ENCODE measurements at regions not wholly inside any gene's neighbourhood (a gene's known extent, or its start where the extent isn't known, plus 50 kb on each side); places are given as distances from the start of the nearest gene placed in this dataset.

DNA sequence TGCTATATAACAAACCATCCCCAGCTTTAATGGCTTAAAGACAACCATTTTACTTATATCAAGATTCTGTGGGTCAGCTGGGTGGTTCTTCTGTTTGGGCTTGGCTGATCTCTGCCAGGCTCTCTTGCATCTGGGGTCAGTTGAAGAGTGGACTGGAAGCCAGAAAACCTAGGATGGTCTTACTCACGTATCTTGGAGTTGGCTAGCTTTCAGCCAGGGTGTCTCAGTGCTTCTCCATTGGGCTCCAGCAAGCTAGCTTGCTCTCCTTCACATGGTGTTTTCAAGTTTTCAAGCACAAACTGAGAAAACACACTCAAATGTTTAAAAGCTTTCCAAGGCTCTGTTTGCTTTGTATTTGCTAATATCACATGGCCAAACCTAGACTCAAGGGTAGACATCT, 146.8 kb downstream of the PIK3R1 start:
- DNase-seq (ENCODE audit: low read depth, low spot score) (no peak), ATAC-seq (no peak)
- Histone ChIP-seq H4K20me1 (ENCODE audit: insufficient read depth) (no peaks in the 10 kb centered on the region), H3K4me2 (ENCODE audit: low read length) (no peak overlapping the region), H2AFZ (ENCODE audit: low read depth, low read length, poor library complexity, severe bottlenecking) (no peak overlapping the region), H3K9me2 (ENCODE audit: insufficient read depth) (no peaks in the 10 kb centered on the region), H3K4me1 (ENCODE audit: control insufficient read depth in 1 of 2, insufficient read depth in 2 of 2, low read length in 2 of 2) (no peaks in the 10 kb centered on the region), H3K27me3 (ENCODE audit: insufficient read depth, low read length) (no peaks in the 10 kb centered on the region), H3K36me3 (ENCODE audit: control insufficient read depth in 1 of 2, insufficient read depth in 2 of 2, low read length in 2 of 2) (no peaks in the 10 kb centered on the region), H3K27ac (ENCODE audit: low read depth, low read length) (no peak overlapping the region), H3K4me3 (replicated peaks in 1 of 2; ENCODE audit: low read depth in 1 of 2, low read length in 2 of 2) (no peak overlapping the region), H3K9ac (ENCODE audit: low read length) (no peak overlapping the region), H3K79me2 (ENCODE audit: insufficient read depth, low read length) (no peaks in the 10 kb centered on the region), H3K9me3 (ENCODE audit: control insufficient read depth in 1 of 2, insufficient read depth in 1 of 2, low read depth in 1 of 2, low read length in 2 of 2) (no peaks in the 10 kb centered on the region)
- ChIA-PET POLR2A (no interaction called here), CTCF (no interaction called here), RAD21 (ENCODE audit: low non-redundant PET in 1 of 2, low total read pairs in 2 of 2, uncharacterized antibody in 2 of 2, unreplicated experiment in 2 of 2) (no interaction called here)
- TF ChIP-seq EGR1 (IDR thresholded peaks at IDR 0.05; ENCODE audit: low read depth) = no peak
- TF ChIP-seq ELF1 (IDR thresholded peaks at IDR 0.05; ENCODE audit: borderline replicate concordance, low read depth) = no peak
- no peak for TF ChIP-seq ZBTB33 (IDR thresholded peaks at IDR 0.05; ENCODE audit: extremely low read depth, insufficient replicate concordance, low read length)
- no peak for TF ChIP-seq RAD21 (IDR thresholded peaks at IDR 0.05; ENCODE audit: low read depth)
- no peak for TF ChIP-seq CEBPB (IDR thresholded peaks at IDR 0.05; ENCODE audit: low read depth)
- no peak for TF ChIP-seq SRF (IDR thresholded peaks at IDR 0.05; ENCODE audit: low read depth)
- TF ChIP-seq, protein P1, sequence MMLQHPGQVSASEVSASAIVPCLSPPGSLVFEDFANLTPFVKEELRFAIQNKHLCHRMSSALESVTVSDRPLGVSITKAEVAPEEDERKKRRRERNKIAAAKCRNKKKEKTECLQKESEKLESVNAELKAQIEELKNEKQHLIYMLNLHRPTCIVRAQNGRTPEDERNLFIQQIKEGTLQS (IDR thresholded peaks at IDR 0.05) = no peak
- TF ChIP-seq SIN3A (IDR thresholded peaks at IDR 0.05; ENCODE audit: low read depth) = no peak
- TF ChIP-seq EZH2 (IDR thresholded peaks at IDR 0.05) = no peak
- no peak for TF ChIP-seq EZH2phosphoT487 (IDR thresholded peaks at IDR 0.05; ENCODE audit: borderline replicate concordance)
- no TSS peak for BruUV-seq (replicated peaks)
- intact Hi-C loops (cut with micrococcal nuclease) = no loop called here

DNA sequence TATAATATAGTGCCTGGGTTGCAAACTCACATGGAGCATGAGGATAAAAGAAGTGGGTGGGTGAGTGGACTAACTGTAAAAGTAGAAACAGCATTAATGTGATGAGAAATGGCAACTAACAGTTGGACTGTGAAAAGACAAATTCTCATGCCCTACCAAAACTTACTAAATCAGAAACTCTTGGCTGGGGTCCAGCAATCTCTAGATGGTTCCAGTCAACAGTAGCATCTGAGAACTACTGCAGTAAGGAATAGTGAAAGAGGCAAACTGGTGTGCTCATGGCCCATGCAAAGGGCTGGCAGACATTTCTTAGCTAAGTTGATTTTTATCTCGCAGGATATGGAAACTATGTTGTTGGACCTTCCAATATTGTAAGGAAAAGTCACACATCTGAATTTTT, 150.3 kb downstream of the PIK3R1 start:
- H3K79me2 ChIP-seq (ENCODE audit: insufficient read depth, low read length) = no peaks in the 10 kb centered on the region
- no peak overlapping the region for H3K9ac ChIP-seq (ENCODE audit: low read length)
- H3K4me2 ChIP-seq (ENCODE audit: low read length) = no peak overlapping the region
- no peak for ATAC-seq
- H3K36me3 ChIP-seq (ENCODE audit: control insufficient read depth in 1 of 2, insufficient read depth in 2 of 2, low read length in 2 of 2) = no peaks in the 10 kb centered on the region
- no peak overlapping the region for H3K4me3 ChIP-seq (replicated peaks in 1 of 2; ENCODE audit: low read depth in 1 of 2, low read length in 2 of 2)
- no peak for DNase-seq (ENCODE audit: low read depth, low spot score)
- no peaks in the 10 kb centered on the region for H3K9me2 ChIP-seq (ENCODE audit: insufficient read depth)
- H3K4me1 ChIP-seq (ENCODE audit: control insufficient read depth in 1 of 2, insufficient read depth in 2 of 2, low read length in 2 of 2) = peaks cover 0 to 12% of the 10 kb centered on the region in 2 experiments; a peak in 3 of 4 replicates
- H3K9me3 ChIP-seq (ENCODE audit: control insufficient read depth in 1 of 2, insufficient read depth in 1 of 2, low read depth in 1 of 2, low read length in 2 of 2) = no peaks in the 10 kb centered on the region
- CTCF ChIA-PET = no interaction called here
- H4K20me1 ChIP-seq (ENCODE audit: insufficient read depth) = no peaks in the 10 kb centered on the region
- POLR2A ChIA-PET = no interaction called here
- no TSS peak for BruUV-seq (replicated peaks)
- H2AFZ ChIP-seq (ENCODE audit: low read depth, low read length, poor library complexity, severe bottlenecking) = no peak overlapping the region
- no peaks in the 10 kb centered on the region for H3K27me3 ChIP-seq (ENCODE audit: insufficient read depth, low read length)
- H3K27ac ChIP-seq (ENCODE audit: low read depth, low read length) = no peak overlapping the region
- intact Hi-C loops (cut with micrococcal nuclease) = no loop called here
- RAD21 ChIA-PET (ENCODE audit: low non-redundant PET in 1 of 2, low total read pairs in 2 of 2, uncharacterized antibody in 2 of 2, unreplicated experiment in 2 of 2) = no interaction called here
- TF ChIP-seq CBX3 (IDR thresholded peaks at IDR 0.05; ENCODE audit: low read depth) (no peak), SIN3A (IDR thresholded peaks at IDR 0.05; ENCODE audit: low read depth) (no peak), FOSL1 (IDR thresholded peaks at IDR 0.05; ENCODE audit: low read depth) (no peak), ZNF274 (IDR thresholded peaks at IDR 0.05; ENCODE audit: low read depth, low read length) (no peak), ZBTB33 (IDR thresholded peaks at IDR 0.05; ENCODE audit: extremely low read depth, insufficient replicate concordance, low read length) (no peak), YY1 (IDR thresholded peaks at IDR 0.05; ENCODE audit: extremely low read depth, insufficient replicate concordance, low read depth, low read length) (no peak), ZFX (IDR thresholded peaks at IDR 0.05) (no peak), JUND (IDR thresholded peaks at IDR 0.05) (no peak), EGR1 (IDR thresholded peaks at IDR 0.05; ENCODE audit: low read depth) (no peak), ELF1 (IDR thresholded peaks at IDR 0.05; ENCODE audit: borderline replicate concordance, low read depth) (no peak), POLR2A (IDR thresholded peaks at IDR 0.05; ENCODE audit: borderline replicate concordance, extremely low read depth, insufficient read depth, insufficient read length) (no peak)
- TF ChIP-seq, protein P2, sequence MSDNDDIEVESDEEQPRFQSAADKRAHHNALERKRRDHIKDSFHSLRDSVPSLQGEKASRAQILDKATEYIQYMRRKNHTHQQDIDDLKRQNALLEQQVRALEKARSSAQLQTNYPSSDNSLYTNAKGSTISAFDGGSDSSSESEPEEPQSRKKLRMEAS (IDR thresholded peaks at IDR 0.05) = no peak

All from HCT116 (cell line).